Activated CD4-positive, alpha-beta T cell treated with anti-CD3 and anti-CD28 coated beads, Interleukin-2, Interleukin-4, amounts not matched to agents 100 ng/mL and 50 ng/mL, durations not matched to agents 16 hours and 8 hours (primary cell): ENCODE measurements at regions not wholly inside any gene's neighbourhood (a gene's known extent, or its start where the extent isn't known, plus 50 kb on each side); places are given as distances from the start of the nearest gene placed in this dataset.

Experiments
- DNase-seq: peaks from one replicate; pipeline ENCODE4 v3.0.0-alpha.2; 2020; ENCODE audit warnings: low spot score

- no peak for DNase-seq
These were observed 412.0 kb downstream of the FOXO1 start for GRCh38 chr13:40254394-40254793.

GRCh38 chr13:40255551-40255950, 410.9 kb downstream of the FOXO1 start:
- no peak for DNase-seq

- no peak for DNase-seq
These were observed 406.5 kb downstream of the FOXO1 start for GRCh38 chr13:40259899-40260298.

- no peak for DNase-seq
These were observed 405.1 kb downstream of the FOXO1 start for GRCh38 chr13:40261336-40261735.

- no peak for DNase-seq
These were observed 404.5 kb downstream of the FOXO1 start for GRCh38 chr13:40261947-40262346.

GRCh38 chr13:40269086-40269485, 397.4 kb downstream of the FOXO1 start:
- DNase-seq, result no peak

- DNase-seq, result no peak
These were observed 395.7 kb downstream of the FOXO1 start for GRCh38 chr13:40270726-40271125.

- no peak for DNase-seq
These were observed 395.1 kb downstream of the FOXO1 start for GRCh38 chr13:40271271-40271885.

- no peak for DNase-seq
These were observed 394.3 kb downstream of the FOXO1 start for GRCh38 chr13:40271931-40272775.

- DNase-seq, result no peak
These were observed 393.7 kb downstream of the FOXO1 start for GRCh38 chr13:40272776-40273139.

- no peak for DNase-seq
These were observed 393.0 kb downstream of the FOXO1 start for GRCh38 chr13:40273253-40274025.

GRCh38 chr13:40274103-40274502, 392.3 kb downstream of the FOXO1 start:
- no peak for DNase-seq

- no peak for DNase-seq
These were observed 391.3 kb downstream of the FOXO1 start for GRCh38 chr13:40275155-40275554.

GRCh38 chr13:40275636-40276035, 390.8 kb downstream of the FOXO1 start:
- no peak for DNase-seq

- DNase-seq, result no peak
These were observed 382.8 kb downstream of the FOXO1 start for GRCh38 chr13:40283666-40284065.

GRCh38 chr13:40285634-40286033, 380.8 kb downstream of the FOXO1 start:
- no peak for DNase-seq

GRCh38 chr13:40287428-40287827, 379.0 kb downstream of the FOXO1 start:
- DNase-seq, result no peak

GRCh38 chr13:40288259-40288658, 378.2 kb downstream of the FOXO1 start:
- no peak for DNase-seq

- DNase-seq, result no peak
These were observed 375.7 kb downstream of the FOXO1 start for GRCh38 chr13:40290758-40291157.

GRCh38 chr13:40292108-40292507, 374.3 kb downstream of the FOXO1 start:
- DNase-seq, result no peak

GRCh38 chr13:40292536-40292935, 373.9 kb downstream of the FOXO1 start:
- no peak for DNase-seq

- DNase-seq, result no peak
These were observed 364.1 kb downstream of the FOXO1 start for GRCh38 chr13:40302351-40302750.

GRCh38 chr13:40304391-40304790, 362.1 kb downstream of the FOXO1 start:
- no peak for DNase-seq
